Body of pancreas (tissue), 4 donors: ENCODE measurements at regions not wholly inside any gene's neighbourhood (a gene's known extent, or its start where the extent isn't known, plus 50 kb on each side); places are given as distances from the start of the nearest gene placed in this dataset.
"Not testable (repeated sequence)": the region's sequence is repeated elsewhere in the genome, so short reads cannot be mapped to it uniquely, and the experiment has no call there.

ENCODE experiments used
- POLR2A ChIP-seq, 3 donors: fragments of 450-650 bp; IDR thresholded peaks; one replicate each; pipeline ENCODE4 v1.6.1; 2016; ENCODE audit warnings: antibody characterized with exemption in 3 of 3, mild to moderate bottlenecking in 2 of 3
- TF ChIP-seq, protein P1 (sequence below), 7 experiments: fragments of 450-650 bp in 4 of 7; fragments of 200-600 bp in 3 of 7; sonication (generic) in 3 of 7; IDR thresholded peaks; one replicate each; pipeline ENCODE4 v1.5.1; 2016 to 2019; ENCODE audit warnings: antibody characterized with exemption in 7 of 7

DNA sequence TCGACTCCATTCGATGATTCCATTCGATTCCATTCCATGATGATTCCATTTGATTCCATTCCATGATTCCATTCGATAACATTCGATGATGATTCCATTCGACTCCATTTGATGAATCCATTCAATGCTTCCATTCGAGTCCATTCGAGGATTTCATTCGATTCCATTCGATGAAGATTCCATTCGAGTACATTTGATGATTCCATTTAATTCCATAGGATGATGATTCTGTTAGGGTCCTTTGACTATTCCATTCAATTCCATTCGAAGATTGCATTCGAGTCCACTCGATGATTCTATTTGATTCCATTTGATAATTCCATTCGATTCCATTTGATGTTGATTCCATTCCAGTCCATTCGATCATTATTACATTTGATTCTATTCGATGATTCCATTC is 239.8 kb downstream of the SHCBP1 start:
- TF ChIP-seq, protein P1, sequence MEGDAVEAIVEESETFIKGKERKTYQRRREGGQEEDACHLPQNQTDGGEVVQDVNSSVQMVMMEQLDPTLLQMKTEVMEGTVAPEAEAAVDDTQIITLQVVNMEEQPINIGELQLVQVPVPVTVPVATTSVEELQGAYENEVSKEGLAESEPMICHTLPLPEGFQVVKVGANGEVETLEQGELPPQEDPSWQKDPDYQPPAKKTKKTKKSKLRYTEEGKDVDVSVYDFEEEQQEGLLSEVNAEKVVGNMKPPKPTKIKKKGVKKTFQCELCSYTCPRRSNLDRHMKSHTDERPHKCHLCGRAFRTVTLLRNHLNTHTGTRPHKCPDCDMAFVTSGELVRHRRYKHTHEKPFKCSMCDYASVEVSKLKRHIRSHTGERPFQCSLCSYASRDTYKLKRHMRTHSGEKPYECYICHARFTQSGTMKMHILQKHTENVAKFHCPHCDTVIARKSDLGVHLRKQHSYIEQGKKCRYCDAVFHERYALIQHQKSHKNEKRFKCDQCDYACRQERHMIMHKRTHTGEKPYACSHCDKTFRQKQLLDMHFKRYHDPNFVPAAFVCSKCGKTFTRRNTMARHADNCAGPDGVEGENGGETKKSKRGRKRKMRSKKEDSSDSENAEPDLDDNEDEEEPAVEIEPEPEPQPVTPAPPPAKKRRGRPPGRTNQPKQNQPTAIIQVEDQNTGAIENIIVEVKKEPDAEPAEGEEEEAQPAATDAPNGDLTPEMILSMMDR (IDR thresholded peaks at IDR 0.05): not testable (repeated sequence)
- TF ChIP-seq POLR2A (IDR thresholded peaks at IDR 0.05): not testable (repeated sequence)
